K562 (cell line): ENCODE measurements at regions not wholly inside any gene's neighbourhood (a gene's known extent, or its start where the extent isn't known, plus 50 kb on each side); places are given as distances from the start of the nearest gene placed in this dataset.

ENCODE experiments used
- ATAC-seq: fragments of 200-7000 bp; cut with Tn5 transposase; 3 replicates; pipeline ENCODE4 v1.9.1; 2020; ENCODE audit warnings: moderate library complexity
- BruUV-seq: library from RNA; stranded (reverse); fragments of 400-500 nt; replicated peaks from 2 replicates; lab custom pipeline; 2021; lab: Mats Ljungman, UMichigan
- CTCF ChIA-PET: fragments of 300-600 bp; formaldehyde crosslinking; extraction: SDS; loops from one replicate; lab custom pipeline; 2021; ENCODE audit warnings: low intra/inter-chr PET ratio; lab: Yijun Ruan, JAX
- POLR2A ChIA-PET: fragments of 300-600, 350-650 bp; sonication (Branson Sonifier 250); formaldehyde crosslinking; extraction: SDS; loops from one replicate; lab custom pipeline; 2021; ENCODE audit warnings: antibody characterized with exemption, inconsistent platforms; lab: Yijun Ruan, JAX
- DNase-seq, 4 experiments: peaks; one replicate each; pipeline versions ENCODE4 v3.0.0 to v3.0.0-alpha.2; 2011 to 2018; ENCODE audit warnings: low spot score in 3 of 4, mixed read lengths in 3 of 4; ENCODE audit errors: extremely low read depth in 1 of 4
- FAIRE-seq: peaks from 2 replicates; lab custom pipeline; 2011; peaks lifted over from hg19 to GRCh38; lab: Jason Lieb, UNC
- H2AFZ ChIP-seq: 2 replicates; pipeline ENCODE4 v1.6.0; 2011; ENCODE audit warnings: low read depth, low read length, control low read depth, inconsistent platforms
- H3K27ac ChIP-seq: fragments of 200-600 bp; 3 replicates; pipeline ENCODE4 v1.8.0; 2011; ENCODE audit warnings: low read depth, mild to moderate bottlenecking, control low read depth, inconsistent platforms, low read length, moderate library complexity, mixed read lengths; ENCODE audit errors: extremely low read depth
- H3K27me3 ChIP-seq, 2 experiments: fragments of 300-600 bp in 1 of 2; 2 replicates in 1 of 2; 3 replicates in 1 of 2; pipeline versions ENCODE4 v1.6.0 to v1.8.0; 2011; ENCODE audit warnings: inconsistent platforms in 2 of 2, low read length in 2 of 2, mild to moderate bottlenecking in 1 of 2, mixed read lengths in 1 of 2, moderate library complexity in 1 of 2; ENCODE audit not compliant: control insufficient read depth in 2 of 2, insufficient read depth in 2 of 2
- H3K36me3 ChIP-seq: fragments of 300-600 bp; 3 replicates; pipeline ENCODE4 v1.8.0; 2011; ENCODE audit warnings: mild to moderate bottlenecking, low read length, inconsistent platforms; ENCODE audit not compliant: control insufficient read depth, insufficient read depth
- H3K4me1 ChIP-seq, 2 experiments: fragments of 200-600 bp in 1 of 2; replicated peaks in 1 of 2; 2 replicates in 1 of 2; 3 replicates in 1 of 2; pipeline versions ENCODE4 v1.5.1 to v1.8.0; 2011; ENCODE audit warnings: inconsistent platforms in 2 of 2, low read length in 2 of 2, mild to moderate bottlenecking in 1 of 2, mixed read lengths in 1 of 2, moderate library complexity in 1 of 2; ENCODE audit not compliant: control insufficient read depth in 2 of 2, insufficient read depth in 2 of 2
- H3K4me2 ChIP-seq: 2 replicates; pipeline ENCODE4 v1.6.1; 2011; ENCODE audit warnings: low read length, control low read depth, inconsistent platforms, mixed read lengths; ENCODE audit not compliant: insufficient read depth
- H3K4me3 ChIP-seq: fragments of 200-600 bp; sonication (generic), shearing (Covaris generic); 2 replicates; pipeline ENCODE4 v1.5.1; 2016; ENCODE audit warnings: control low read depth, inconsistent platforms
- H3K79me2 ChIP-seq: fragments of 200-600 bp; 3 replicates; pipeline ENCODE4 v1.8.0; 2011; ENCODE audit warnings: low read length, inconsistent platforms; ENCODE audit not compliant: control insufficient read depth, insufficient read depth
- H3K9ac ChIP-seq, 2 experiments: 2 replicates each; pipeline versions ENCODE4 v1.6.0 to v1.6.1; 2011; ENCODE audit warnings: low read depth in 2 of 2, low read length in 2 of 2, control low read depth in 1 of 2, inconsistent platforms in 1 of 2, mild to moderate bottlenecking in 1 of 2, mixed read lengths in 1 of 2; ENCODE audit not compliant: insufficient read depth in 1 of 2
- H3K9me1 ChIP-seq: one replicate; pipeline ENCODE4 v1.6.0; 2011; ENCODE audit warnings: inconsistent platforms, mild to moderate bottlenecking, low read length, moderate library complexity; ENCODE audit not compliant: control insufficient read depth, insufficient read depth
- H3K9me3 ChIP-seq: replicated peaks from 2 replicates; pipeline ENCODE4 v1.5.1; 2011; ENCODE audit warnings: low read depth, low read length, inconsistent platforms; ENCODE audit not compliant: control insufficient read depth, insufficient read depth
- H4K20me1 ChIP-seq: replicated peaks from 2 replicates; pipeline ENCODE4 v1.6.1; 2011; ENCODE audit warnings: low read length, inconsistent platforms, mixed read lengths; ENCODE audit not compliant: control insufficient read depth, insufficient read depth
- ATF2 ChIP-seq: sonication (generic); formaldehyde crosslinking; IDR thresholded peaks from 2 replicates; pipeline ENCODE4 v1.8.1; 2022; ENCODE audit warnings: missing genetic modification reagents
- CBX3 ChIP-seq, 2 experiments: IDR thresholded peaks; 1 replicate in 1 of 2; 2 replicates in 1 of 2; pipeline ENCODE4 v1.6.1; 2012; ENCODE audit warnings: inconsistent platforms in 2 of 2, low read length in 2 of 2, borderline replicate concordance in 1 of 2, control low read depth in 1 of 2
- NFE2L1 ChIP-seq: fragments of 450-650 bp; IDR thresholded peaks from 2 replicates; pipeline ENCODE4 v1.6.1; 2016; ENCODE audit warnings: missing genetic modification characterization, low read depth, mild to moderate bottlenecking, missing compliant biosample characterization, moderate library complexity, borderline replicate concordance
- NKRF ChIP-seq: fragments of 450-650 bp; IDR thresholded peaks from 2 replicates; pipeline ENCODE4 v1.6.1; 2016; ENCODE audit warnings: borderline replicate concordance
- NUFIP1 ChIP-seq: fragments of 450-650 bp; IDR thresholded peaks from 2 replicates; pipeline ENCODE4 v1.6.1; 2018; ENCODE audit not compliant: partially characterized antibody
- POLR2G ChIP-seq: fragments of 200-400 bp; formaldehyde crosslinking; IDR thresholded peaks from 2 replicates; pipeline ENCODE4 v1.6.1; 2017; ENCODE audit warnings: low read depth, mild to moderate bottlenecking, antibody characterized with exemption, low read length, moderate library complexity
- SNRNP70 ChIP-seq: fragments of 200-400 bp; formaldehyde crosslinking; optimal IDR thresholded peaks from 2 replicates; pipeline ENCODE3; 2017; ENCODE audit warnings: low read depth, low read length
- SRSF9 ChIP-seq: fragments of 200-400 bp; formaldehyde crosslinking; IDR thresholded peaks from 2 replicates; pipeline ENCODE4 v1.6.1; 2017; ENCODE audit warnings: low read depth, low read length, borderline replicate concordance
- THRA ChIP-seq: fragments of 450-650 bp; IDR thresholded peaks from 2 replicates; pipeline ENCODE4 v1.6.1; 2017; ENCODE audit warnings: mild to moderate bottlenecking, moderate library complexity
- ZNF165 ChIP-seq: fragments of 250-450 bp; sonication (Bioruptor Pico); IDR thresholded peaks from 2 replicates; pipeline ENCODE4 v1.4.0; 2020; ENCODE audit warnings: borderline replicate concordance
- ZNF347 ChIP-seq: fragments of 450-650 bp; formaldehyde crosslinking; IDR thresholded peaks from 2 replicates; pipeline ENCODE4 v1.4.0; 2020; ENCODE audit warnings: low read depth, mild to moderate bottlenecking, moderate library complexity
- ZNF41 ChIP-seq: fragments of 250-450 bp; sonication (Bioruptor Pico); conservative IDR thresholded peaks from 2 replicates; pipeline ENCODE4 v1.4.0; 2020; ENCODE audit warnings: mild to moderate bottlenecking
- ZNF551 ChIP-seq: fragments of 250-450 bp; sonication (Bioruptor Pico); IDR thresholded peaks from 2 replicates; pipeline ENCODE4 v1.5.0; 2021; ENCODE audit warnings: mild to moderate bottlenecking, moderate library complexity
- WGBS: fragments of 100-300 bp; shearing (Covaris generic); methylation state at CpG from one replicate; pipeline ENCODE4 v1.1.6; 2016; ENCODE audit warnings: low coverage, mixed read lengths; ENCODE audit not compliant: insufficient coverage; ENCODE audit errors: missing lambda C conversion rate; 5-methylcytosine and 5-hydroxymethylcytosine counted together
- in situ Hi-C: fragments of 300-500 bp; cut with MboI; formaldehyde crosslinking; loops from 4 replicates; pipeline ENCODE4 v1.15.0; 2018; ENCODE audit warnings: inconsistent platforms, mixed read lengths
- intact Hi-C: fragments of 100-400 bp; cut with micrococcal nuclease; formaldehyde crosslinking; loops from 2 replicates; pipeline ENCODE4 v1.14.2; 2022

GRCh38 chr4:96126227-96126626, 286.3 kb downstream of the PDHA2 start:
- H3K9ac ChIP-seq = no peak overlapping the region
- H3K4me1 ChIP-seq = no peaks in the 10 kb centered on the region; a peak in 1 of 5 replicates
- no peak for FAIRE-seq
- ATAC-seq = no peak
- no peak overlapping the region for H3K27ac ChIP-seq
- H4K20me1 ChIP-seq = no peaks in the 10 kb centered on the region
- ChIA-PET CTCF (no interaction called here), POLR2A (no interaction called here)
- intact Hi-C loops = no loop called here
- H3K9me1 ChIP-seq = no peaks in the 10 kb centered on the region
- no peaks in the 10 kb centered on the region for H3K27me3 ChIP-seq
- no peak overlapping the region for H3K4me2 ChIP-seq
- no TSS peak for BruUV-seq
- H3K4me3 ChIP-seq = no peak overlapping the region
- no peak for DNase-seq
- no peaks in the 10 kb centered on the region for H3K9me3 ChIP-seq
- H3K79me2 ChIP-seq = no peaks in the 10 kb centered on the region
- 1% methylated on average over 14 of the region's 24 CpGs for WGBS
- H3K36me3 ChIP-seq = no peaks in the 10 kb centered on the region
- in situ Hi-C loops = no loop called here
- H2AFZ ChIP-seq = no peak overlapping the region
- TF ChIP-seq NUFIP1 (no peak), ATF2 (CRISPR knock-in tag) (no peak), ZNF551 (CRISPR knock-in tag) (no peak), SNRNP70 (no peak), ZNF165 (CRISPR knock-in tag) (no peak), POLR2G (no peak), ZNF347 (CRISPR knock-in tag) (no peak), NFE2L1 (tag) (no peak), NKRF (no peak), ZNF41 (no peak), CBX3 (IDR thresholded peaks at IDR 0.05; ENCODE audit: borderline replicate concordance in 1 of 2, low read length in 2 of 2) (no peak), THRA (no peak), SRSF9 (no peak)
